Liver (tissue), 8 donors: ENCODE measurements at regions not wholly inside any gene's neighbourhood (a gene's known extent, or its start where the extent isn't known, plus 50 kb on each side); places are given as distances from the start of the nearest gene placed in this dataset.

Source experiments
- DNase-seq: peaks from one replicate; pipeline ENCODE4 v3.0.0-alpha.2; 2017; ENCODE audit warnings: low spot score
- H3K27ac ChIP-seq, 2 donors: one replicate each; pipeline ENCODE4 v1.7.0; 2013; ENCODE audit warnings: inconsistent platforms in 2 of 2, low read length in 2 of 2, control low read depth in 1 of 2, low read depth in 1 of 2, mild to moderate bottlenecking in 1 of 2
- H3K27me3 ChIP-seq, 4 donors: one replicate each; pipeline versions ENCODE4 v1.6.1 to v1.7.0; 2013; ENCODE audit warnings: low read length in 3 of 4, inconsistent platforms in 1 of 4, mild to moderate bottlenecking in 1 of 4, moderate library complexity in 1 of 4; ENCODE audit not compliant: control insufficient read depth in 4 of 4, insufficient read depth in 4 of 4
- H3K36me3 ChIP-seq, 4 donors: one replicate each; pipeline versions ENCODE4 v1.6.1 to v1.7.0; 2013; ENCODE audit warnings: low read length in 3 of 4, mild to moderate bottlenecking in 3 of 4, low read depth in 1 of 4, moderate library complexity in 1 of 4; ENCODE audit not compliant: control insufficient read depth in 4 of 4, insufficient read depth in 3 of 4
- H3K4me1 ChIP-seq, 4 donors: one replicate each; pipeline versions ENCODE4 v1.6.1 to v1.7.0; 2013; ENCODE audit warnings: low read length in 3 of 4, mild to moderate bottlenecking in 3 of 4, moderate library complexity in 1 of 4; ENCODE audit not compliant: control insufficient read depth in 4 of 4, insufficient read depth in 4 of 4
- H3K4me3 ChIP-seq, 3 donors: one replicate each; pipeline versions ENCODE4 v1.6.1 to v1.7.0; 2013; ENCODE audit warnings: low read length in 3 of 3, control low read depth in 1 of 3, low read depth in 1 of 3, mild to moderate bottlenecking in 1 of 3
- H3K9ac ChIP-seq, 2 donors: one replicate each; pipeline ENCODE4 v1.7.0; 2013; ENCODE audit warnings: low read length in 2 of 2, mild to moderate bottlenecking in 2 of 2, moderate library complexity in 2 of 2, control low read depth in 1 of 2, low read depth in 1 of 2
- H3K9me3 ChIP-seq, 4 donors: one replicate each; pipeline versions ENCODE4 v1.6.1 to v1.7.0; 2013; ENCODE audit warnings: low read length in 3 of 4; ENCODE audit not compliant: control insufficient read depth in 4 of 4
- EGR1 ChIP-seq, 2 donors: IDR thresholded peaks; 2 replicates each; pipeline ENCODE4 v1.6.1; 2016 to 2018; ENCODE audit warnings: antibody characterized with exemption in 2 of 2, low read depth in 2 of 2
- FOXA1 ChIP-seq: IDR thresholded peaks from 2 replicates; pipeline ENCODE4 v1.6.1; 2016; ENCODE audit warnings: antibody characterized with exemption
- GABPA ChIP-seq, 2 donors: IDR thresholded peaks in 1 of 2; conservative IDR thresholded peaks in 1 of 2; 2 replicates each; pipeline ENCODE4 v1.6.1; 2016; ENCODE audit warnings: antibody characterized with exemption in 2 of 2, mild to moderate bottlenecking in 1 of 2, moderate library complexity in 1 of 2
- HNF4A ChIP-seq, 2 donors: conservative IDR thresholded peaks; 2 replicates each; pipeline ENCODE4 v1.6.1; 2016; ENCODE audit warnings: antibody characterized with exemption in 2 of 2, mild to moderate bottlenecking in 2 of 2
- HNF4G ChIP-seq: IDR thresholded peaks from 2 replicates; pipeline ENCODE4 v1.6.1; 2016; ENCODE audit warnings: antibody characterized with exemption
- JUND ChIP-seq, 2 donors: IDR thresholded peaks; 2 replicates each; pipeline ENCODE4 v1.6.1; 2016; ENCODE audit warnings: antibody characterized with exemption in 2 of 2
- NR2F2 ChIP-seq: IDR thresholded peaks from 2 replicates; pipeline ENCODE4 v1.6.1; 2016; ENCODE audit warnings: antibody characterized with exemption
- RAD21 ChIP-seq, 2 donors: IDR thresholded peaks; 2 replicates each; pipeline ENCODE4 v1.6.1; 2016; ENCODE audit warnings: antibody characterized with exemption in 2 of 2, mild to moderate bottlenecking in 2 of 2
- SP1 ChIP-seq: IDR thresholded peaks from 2 replicates; pipeline ENCODE4 v1.6.1; 2018; ENCODE audit warnings: antibody characterized with exemption, mild to moderate bottlenecking
- TAF1 ChIP-seq: conservative IDR thresholded peaks from 2 replicates; pipeline ENCODE4 v1.6.1; 2016; ENCODE audit warnings: antibody characterized with exemption, mild to moderate bottlenecking
- YY1 ChIP-seq: IDR thresholded peaks from 2 replicates; pipeline ENCODE4 v1.6.1; 2016; ENCODE audit warnings: antibody characterized with exemption, mild to moderate bottlenecking
- WGBS: extraction: QIAGEN DNeasy Blood & Tissue Kit; methylation state at CpG from one replicate; pipeline ENCODE4 v1.1.7; 2013; 5-methylcytosine and 5-hydroxymethylcytosine counted together
- TF ChIP-seq, protein P1 (sequence below): IDR thresholded peaks from 2 replicates; pipeline ENCODE4 v1.6.1; 2016; ENCODE audit warnings: antibody characterized with exemption
- TF ChIP-seq, protein P2 (sequence below): fragments of 150-350 bp; IDR thresholded peaks from 2 replicates; pipeline ENCODE4 v1.5.1; 2017; ENCODE audit warnings: improper control_type of control experiment, low read depth, low read length; ENCODE audit not compliant: missing input control
- TF ChIP-seq, protein P3 (sequence below): IDR thresholded peaks from 2 replicates; pipeline ENCODE4 v1.6.1; 2016; ENCODE audit warnings: antibody characterized with exemption, mild to moderate bottlenecking
- TF ChIP-seq, protein P4 (sequence below): IDR thresholded peaks from 2 replicates; pipeline ENCODE4 v1.6.1; 2016; ENCODE audit warnings: antibody characterized with exemption
- donor health status: healthy.
- donor health status: healthy.
- donor health status: healthy.
- donor health status: healthy.
- donor health status: healthy.

DNA sequence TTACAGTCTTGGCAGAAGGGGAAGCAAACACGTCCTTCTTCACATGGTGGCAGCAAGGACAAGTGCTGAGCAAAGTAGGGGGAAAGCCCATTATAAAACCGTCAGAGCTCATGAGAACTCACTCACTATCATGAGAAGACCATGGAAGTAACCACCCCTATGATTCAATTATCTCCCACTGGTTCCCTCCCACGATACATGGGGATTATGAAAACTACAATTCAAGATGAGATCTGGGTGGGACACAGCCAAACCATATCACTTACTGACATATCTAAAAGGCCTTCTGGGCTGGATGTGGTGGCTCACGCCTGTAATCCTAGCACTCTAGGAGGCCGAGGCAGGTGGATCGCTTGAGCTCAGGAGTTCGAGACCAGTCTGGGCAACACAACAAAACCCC lies 117.1 kb upstream of the USP9X start:
- H3K4me3 ChIP-seq: no peak overlapping the region
- no peak for TF ChIP-seq EGR1 (IDR thresholded peaks at IDR 0.05; ENCODE audit: low read depth in 2 of 2)
- TF ChIP-seq, protein P1, sequence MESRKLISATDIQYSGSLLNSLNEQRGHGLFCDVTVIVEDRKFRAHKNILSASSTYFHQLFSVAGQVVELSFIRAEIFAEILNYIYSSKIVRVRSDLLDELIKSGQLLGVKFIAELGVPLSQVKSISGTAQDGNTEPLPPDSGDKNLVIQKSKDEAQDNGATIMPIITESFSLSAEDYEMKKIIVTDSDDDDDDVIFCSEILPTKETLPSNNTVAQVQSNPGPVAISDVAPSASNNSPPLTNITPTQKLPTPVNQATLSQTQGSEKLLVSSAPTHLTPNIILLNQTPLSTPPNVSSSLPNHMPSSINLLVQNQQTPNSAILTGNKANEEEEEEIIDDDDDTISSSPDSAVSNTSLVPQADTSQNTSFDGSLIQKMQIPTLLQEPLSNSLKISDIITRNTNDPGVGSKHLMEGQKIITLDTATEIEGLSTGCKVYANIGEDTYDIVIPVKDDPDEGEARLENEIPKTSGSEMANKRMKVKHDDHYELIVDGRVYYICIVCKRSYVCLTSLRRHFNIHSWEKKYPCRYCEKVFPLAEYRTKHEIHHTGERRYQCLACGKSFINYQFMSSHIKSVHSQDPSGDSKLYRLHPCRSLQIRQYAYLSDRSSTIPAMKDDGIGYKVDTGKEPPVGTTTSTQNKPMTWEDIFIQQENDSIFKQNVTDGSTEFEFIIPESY: no peak
- no peak overlapping the region for H3K27ac ChIP-seq
- no peak for DNase-seq
- H3K36me3 ChIP-seq: no peaks in the 10 kb centered on the region
- 97% methylated on average over 7 of the region's 7 CpGs for WGBS
- H3K9me3 ChIP-seq: no peaks in the 10 kb centered on the region
- H3K27me3 ChIP-seq: no peaks in the 10 kb centered on the region
- H3K4me1 ChIP-seq: peaks cover 3 to 7% (median 3%) of the 10 kb centered on the region in 4 donors
- no peak overlapping the region for H3K9ac ChIP-seq

DNA sequence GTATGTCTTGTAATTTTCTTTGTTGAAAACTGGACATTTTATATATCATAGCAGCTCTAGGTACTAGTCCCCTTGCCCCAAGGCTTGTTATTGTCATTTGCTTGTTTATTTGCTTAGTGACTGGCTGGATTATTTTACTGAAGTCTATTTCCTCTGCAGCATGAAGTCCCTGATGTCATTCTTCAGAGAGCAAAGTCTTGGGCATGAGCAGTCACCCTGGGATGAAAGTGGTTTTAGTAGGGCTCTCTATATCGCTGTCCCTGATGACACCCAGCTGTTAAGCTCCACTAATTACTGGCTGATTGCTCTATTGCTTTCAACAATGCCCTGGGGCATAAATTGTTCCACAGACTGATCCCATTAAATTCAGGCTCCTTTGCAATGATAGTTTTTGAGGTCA lies 113.5 kb upstream of the USP9X start:
- no peaks in the 10 kb centered on the region for H3K9me3 ChIP-seq
- no peak overlapping the region for H3K9ac ChIP-seq
- no peak overlapping the region for H3K4me3 ChIP-seq
- H3K27me3 ChIP-seq: no peaks in the 10 kb centered on the region
- no peaks in the 10 kb centered on the region for H3K36me3 ChIP-seq
- TF ChIP-seq GABPA (IDR thresholded peaks at IDR 0.05 in 1 of 2, conservative IDR thresholded peaks at IDR 0.05 in 1 of 2): no peak
- TF ChIP-seq YY1: no peak
- H3K27ac ChIP-seq: no peak overlapping the region
- H3K4me1 ChIP-seq: no peaks in the 10 kb centered on the region
- DNase-seq: no peak
- WGBS: 95% methylated on average over 1 of the region's 1 CpG

DNA sequence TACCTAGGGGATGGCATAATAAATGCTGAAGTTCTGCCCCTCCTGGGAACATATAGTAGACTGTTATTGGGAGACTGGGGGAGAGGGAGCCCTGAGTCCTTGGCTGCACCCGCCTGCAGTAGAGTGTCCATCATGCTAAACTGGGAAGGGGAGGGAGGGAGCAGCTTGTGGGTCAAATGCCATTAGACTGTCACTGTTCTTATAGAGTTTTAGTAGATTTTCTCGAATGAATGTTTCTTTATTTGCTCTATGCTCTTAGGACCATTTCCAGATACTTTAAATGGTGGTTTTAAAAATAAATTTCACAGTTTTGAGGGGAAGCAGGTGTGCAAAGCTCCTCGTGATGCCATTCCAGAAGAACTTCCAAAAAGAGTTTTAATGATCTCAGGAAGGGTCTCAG lies 111.6 kb upstream of the USP9X start:
- Histone ChIP-seq H3K4me1 (no peaks in the 10 kb centered on the region), H3K27ac (no peak overlapping the region), H3K9me3 (no peaks in the 10 kb centered on the region), H3K27me3 (no peaks in the 10 kb centered on the region), H3K36me3 (no peaks in the 10 kb centered on the region), H3K9ac (no peak overlapping the region), H3K4me3 (no peak overlapping the region)
- no peak for TF ChIP-seq NR2F2
- TF ChIP-seq, protein P2, sequence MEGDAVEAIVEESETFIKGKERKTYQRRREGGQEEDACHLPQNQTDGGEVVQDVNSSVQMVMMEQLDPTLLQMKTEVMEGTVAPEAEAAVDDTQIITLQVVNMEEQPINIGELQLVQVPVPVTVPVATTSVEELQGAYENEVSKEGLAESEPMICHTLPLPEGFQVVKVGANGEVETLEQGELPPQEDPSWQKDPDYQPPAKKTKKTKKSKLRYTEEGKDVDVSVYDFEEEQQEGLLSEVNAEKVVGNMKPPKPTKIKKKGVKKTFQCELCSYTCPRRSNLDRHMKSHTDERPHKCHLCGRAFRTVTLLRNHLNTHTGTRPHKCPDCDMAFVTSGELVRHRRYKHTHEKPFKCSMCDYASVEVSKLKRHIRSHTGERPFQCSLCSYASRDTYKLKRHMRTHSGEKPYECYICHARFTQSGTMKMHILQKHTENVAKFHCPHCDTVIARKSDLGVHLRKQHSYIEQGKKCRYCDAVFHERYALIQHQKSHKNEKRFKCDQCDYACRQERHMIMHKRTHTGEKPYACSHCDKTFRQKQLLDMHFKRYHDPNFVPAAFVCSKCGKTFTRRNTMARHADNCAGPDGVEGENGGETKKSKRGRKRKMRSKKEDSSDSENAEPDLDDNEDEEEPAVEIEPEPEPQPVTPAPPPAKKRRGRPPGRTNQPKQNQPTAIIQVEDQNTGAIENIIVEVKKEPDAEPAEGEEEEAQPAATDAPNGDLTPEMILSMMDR: no peak
- no peak for TF ChIP-seq JUND (IDR thresholded peaks at IDR 0.05)
- TF ChIP-seq SP1: no peak
- no peak for TF ChIP-seq RAD21 (IDR thresholded peaks at IDR 0.05)
- TF ChIP-seq YY1: no peak
- no peak for TF ChIP-seq HNF4G
- TF ChIP-seq TAF1: no peak
- no peak for TF ChIP-seq GABPA (IDR thresholded peaks at IDR 0.05 in 1 of 2, conservative IDR thresholded peaks at IDR 0.05 in 1 of 2)
- TF ChIP-seq FOXA1: no peak
- TF ChIP-seq, protein P3, sequence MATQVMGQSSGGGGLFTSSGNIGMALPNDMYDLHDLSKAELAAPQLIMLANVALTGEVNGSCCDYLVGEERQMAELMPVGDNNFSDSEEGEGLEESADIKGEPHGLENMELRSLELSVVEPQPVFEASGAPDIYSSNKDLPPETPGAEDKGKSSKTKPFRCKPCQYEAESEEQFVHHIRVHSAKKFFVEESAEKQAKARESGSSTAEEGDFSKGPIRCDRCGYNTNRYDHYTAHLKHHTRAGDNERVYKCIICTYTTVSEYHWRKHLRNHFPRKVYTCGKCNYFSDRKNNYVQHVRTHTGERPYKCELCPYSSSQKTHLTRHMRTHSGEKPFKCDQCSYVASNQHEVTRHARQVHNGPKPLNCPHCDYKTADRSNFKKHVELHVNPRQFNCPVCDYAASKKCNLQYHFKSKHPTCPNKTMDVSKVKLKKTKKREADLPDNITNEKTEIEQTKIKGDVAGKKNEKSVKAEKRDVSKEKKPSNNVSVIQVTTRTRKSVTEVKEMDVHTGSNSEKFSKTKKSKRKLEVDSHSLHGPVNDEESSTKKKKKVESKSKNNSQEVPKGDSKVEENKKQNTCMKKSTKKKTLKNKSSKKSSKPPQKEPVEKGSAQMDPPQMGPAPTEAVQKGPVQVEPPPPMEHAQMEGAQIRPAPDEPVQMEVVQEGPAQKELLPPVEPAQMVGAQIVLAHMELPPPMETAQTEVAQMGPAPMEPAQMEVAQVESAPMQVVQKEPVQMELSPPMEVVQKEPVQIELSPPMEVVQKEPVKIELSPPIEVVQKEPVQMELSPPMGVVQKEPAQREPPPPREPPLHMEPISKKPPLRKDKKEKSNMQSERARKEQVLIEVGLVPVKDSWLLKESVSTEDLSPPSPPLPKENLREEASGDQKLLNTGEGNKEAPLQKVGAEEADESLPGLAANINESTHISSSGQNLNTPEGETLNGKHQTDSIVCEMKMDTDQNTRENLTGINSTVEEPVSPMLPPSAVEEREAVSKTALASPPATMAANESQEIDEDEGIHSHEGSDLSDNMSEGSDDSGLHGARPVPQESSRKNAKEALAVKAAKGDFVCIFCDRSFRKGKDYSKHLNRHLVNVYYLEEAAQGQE: no peak
- no peak for TF ChIP-seq HNF4A (conservative IDR thresholded peaks at IDR 0.05)
- TF ChIP-seq, protein P4, sequence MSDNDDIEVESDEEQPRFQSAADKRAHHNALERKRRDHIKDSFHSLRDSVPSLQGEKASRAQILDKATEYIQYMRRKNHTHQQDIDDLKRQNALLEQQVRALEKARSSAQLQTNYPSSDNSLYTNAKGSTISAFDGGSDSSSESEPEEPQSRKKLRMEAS: no peak
- TF ChIP-seq, protein P1: no peak
- WGBS: 91% methylated on average over 3 of the region's 3 CpGs
- no peak for DNase-seq
